GM19397 (cell line): ENCODE measurements at regions not wholly inside any gene's neighbourhood (a gene's known extent, or its start where the extent isn't known, plus 50 kb on each side); places are given as distances from the start of the nearest gene placed in this dataset.
"Not testable (repeated sequence)": the region's sequence is repeated elsewhere in the genome, so short reads cannot be mapped to it uniquely, and the experiment has no call there.

Source experiments
- ATAC-seq: cut with Tn5 transposase; IDR thresholded peaks from one replicate; pipeline ENCODE4 v1.9.1; 2021; ENCODE audit warnings: mild to moderate bottlenecking, moderate library complexity; ENCODE audit not compliant: unreplicated experiment

DNA sequence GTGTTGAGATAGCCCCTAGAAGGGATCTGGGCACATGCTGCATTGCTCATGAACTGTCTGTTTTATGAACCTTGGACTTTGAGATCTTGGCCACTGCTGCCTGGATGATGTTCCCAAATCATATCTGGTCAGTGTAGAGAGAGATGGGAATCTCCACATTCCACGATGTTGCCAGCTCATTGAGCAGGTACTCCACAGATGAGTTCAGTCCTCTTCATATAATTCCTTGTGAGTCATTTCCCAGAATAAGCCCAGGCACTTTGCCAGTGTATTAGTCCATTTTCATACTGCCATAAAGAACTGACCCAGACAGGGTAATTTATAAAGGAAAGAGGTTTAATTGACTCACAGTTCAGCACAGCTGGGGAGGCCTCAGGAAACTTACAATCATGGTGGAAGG is 254.0 kb upstream of the RUNX1 start:
- no peak for ATAC-seq

DNA sequence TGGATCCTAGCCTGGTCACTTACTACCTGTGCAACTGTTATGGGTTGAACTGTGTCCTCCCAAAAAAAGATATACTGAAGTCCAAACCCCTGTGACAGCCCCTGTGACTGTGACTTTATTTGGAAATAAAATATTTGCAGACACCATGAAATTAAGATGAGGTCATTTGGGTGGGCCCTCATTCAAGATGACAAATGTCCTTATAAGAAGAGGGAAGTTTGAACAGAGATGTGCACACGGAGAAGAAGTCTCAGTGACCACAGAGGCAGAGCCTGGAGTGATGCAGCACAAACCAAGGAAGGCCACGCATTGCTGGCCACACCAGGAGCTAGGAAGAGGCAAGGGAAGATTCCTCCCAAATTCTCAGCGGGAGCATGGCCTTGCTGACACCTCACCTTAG is 249.7 kb upstream of the RUNX1 start:
- ATAC-seq, result no peak

DNA sequence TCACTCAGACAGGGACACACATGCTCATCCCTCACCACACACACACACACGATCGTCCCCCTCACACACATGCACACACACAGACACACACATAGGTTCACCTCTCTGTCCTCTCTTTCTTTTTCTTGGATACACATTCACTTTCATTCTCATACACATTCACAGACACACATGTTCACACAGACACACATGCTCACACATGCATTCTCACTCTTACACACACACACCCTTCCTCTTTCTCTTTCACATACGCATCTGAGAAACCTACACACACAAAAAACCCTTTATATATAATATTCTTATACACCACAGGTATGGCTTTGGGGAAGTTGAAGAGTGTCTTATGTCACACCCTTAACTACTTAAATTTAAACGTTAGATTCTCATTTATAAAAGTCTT is 248.6 kb upstream of the RUNX1 start:
- ATAC-seq, result no peak

DNA sequence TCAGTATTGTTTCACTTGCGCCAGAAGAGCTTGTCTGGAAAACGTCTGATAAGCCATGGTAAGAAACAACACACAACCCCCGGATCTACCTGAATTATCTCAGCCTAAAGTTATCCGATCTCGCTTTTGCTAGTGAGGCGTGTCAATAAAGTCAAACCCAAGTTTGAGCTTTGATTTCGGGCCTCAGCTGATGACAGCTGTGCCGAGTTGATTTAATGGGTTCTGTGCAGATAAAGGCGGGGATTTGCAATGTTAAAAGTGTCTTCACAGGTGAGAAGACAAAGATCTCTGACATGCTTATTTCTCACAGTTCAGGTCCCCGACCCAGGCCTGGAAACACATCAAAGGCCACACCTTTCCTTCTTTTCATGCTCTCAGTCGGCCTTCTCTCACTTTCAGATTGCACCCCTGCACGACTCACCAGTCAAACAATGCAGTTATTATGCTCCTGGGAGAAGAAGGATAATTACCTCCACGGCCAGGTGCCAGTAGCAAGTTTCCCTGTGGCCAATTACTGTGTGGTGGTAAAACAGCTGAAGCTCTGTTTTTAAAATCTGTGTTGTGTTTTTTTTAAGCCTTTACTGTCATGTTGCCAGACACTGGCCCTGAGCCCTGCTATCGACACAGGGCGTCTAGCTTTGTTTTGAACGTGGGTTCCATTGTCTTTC is 245.3 kb upstream of the RUNX1 start:
- ATAC-seq, result no peak

DNA sequence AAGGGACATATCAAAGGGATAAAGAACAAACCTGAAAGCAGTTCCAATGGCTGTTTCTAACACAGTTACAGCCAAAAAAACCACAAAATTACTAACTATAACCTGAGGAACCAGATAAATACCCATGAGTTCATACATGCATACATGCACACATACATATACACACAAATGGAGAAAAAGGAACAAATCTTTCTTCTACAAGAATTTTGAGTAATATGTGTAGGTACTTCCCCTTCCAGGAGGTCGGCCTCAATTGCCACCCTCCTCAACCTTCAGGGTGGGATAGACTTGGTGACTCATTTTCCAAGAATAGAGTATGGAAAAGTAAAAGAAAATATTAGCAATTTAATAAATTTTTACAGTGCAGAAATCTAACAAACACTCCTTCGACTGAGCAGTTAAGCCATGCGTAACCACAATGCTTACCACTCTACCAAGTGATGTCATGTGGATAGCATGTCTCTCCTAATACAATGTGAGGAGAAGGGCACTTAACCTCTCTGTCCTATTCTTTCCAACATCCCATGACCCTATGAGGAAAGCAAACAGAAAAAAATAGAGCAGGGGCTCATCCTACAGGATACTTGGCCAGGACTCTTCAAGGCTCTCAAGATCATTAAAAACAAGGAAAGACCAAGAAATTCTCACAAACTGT is 243.0 kb upstream of the RUNX1 start:
- no peak for ATAC-seq

DNA sequence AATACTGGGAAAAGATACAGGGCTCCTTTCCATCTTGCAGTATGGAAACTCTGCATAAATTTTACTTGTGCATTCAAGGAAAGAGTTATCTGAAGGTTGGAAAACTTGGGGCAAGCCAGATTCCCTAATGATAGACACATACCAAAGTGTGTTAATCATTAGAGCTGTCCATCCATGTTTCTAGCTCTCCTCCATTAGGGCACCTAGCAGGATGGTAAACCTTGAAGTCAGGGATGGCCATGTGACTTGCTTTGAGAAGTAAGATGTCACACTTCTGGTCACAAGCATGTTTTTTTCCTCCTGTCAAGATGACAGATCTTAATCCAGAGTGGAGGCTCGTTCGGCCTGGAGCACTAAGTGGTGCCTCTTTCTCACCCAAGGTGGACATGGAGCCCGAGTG is 241.9 kb upstream of the RUNX1 start:
- ATAC-seq, result no peak

DNA sequence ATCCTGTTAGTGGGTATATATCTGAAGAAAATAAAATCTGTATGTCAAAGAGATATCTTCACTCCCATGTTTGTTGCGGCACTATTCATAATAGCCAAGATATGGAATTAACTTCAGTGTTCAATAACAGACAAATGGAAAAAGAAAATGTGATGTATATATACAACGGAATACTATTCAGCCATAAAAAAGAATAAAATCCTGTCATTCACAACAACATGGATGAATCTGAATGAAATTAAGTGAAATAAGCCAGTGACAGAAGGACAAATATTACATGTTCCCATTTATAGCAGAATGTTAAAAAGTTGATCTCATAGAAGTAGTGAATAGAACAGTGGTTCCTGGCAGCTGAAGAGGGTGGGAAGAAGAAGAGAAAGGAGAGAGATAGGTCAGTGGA is 239.1 kb upstream of the RUNX1 start:
- no peak for ATAC-seq

DNA sequence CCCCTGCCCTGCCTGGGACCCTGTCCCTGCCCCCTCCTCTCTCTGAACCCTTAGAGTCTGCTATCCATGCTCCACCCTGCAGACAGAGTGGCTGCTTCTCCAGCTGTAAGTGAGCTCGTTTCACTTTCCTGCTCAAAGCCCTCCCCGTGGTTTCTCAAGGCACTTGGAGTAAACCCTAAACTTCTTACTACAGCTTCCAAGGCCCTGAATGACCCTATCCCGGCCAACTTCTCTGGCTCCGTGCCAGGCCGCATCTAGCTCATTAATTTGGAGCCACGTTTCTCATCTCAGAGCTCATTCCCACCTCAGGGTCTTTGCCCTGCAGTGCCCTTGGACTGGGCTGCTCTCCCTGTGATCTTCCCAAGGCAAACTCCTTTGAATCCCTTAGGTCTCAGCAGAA is 235.1 kb upstream of the RUNX1 start:
- ATAC-seq, result no peak

DNA sequence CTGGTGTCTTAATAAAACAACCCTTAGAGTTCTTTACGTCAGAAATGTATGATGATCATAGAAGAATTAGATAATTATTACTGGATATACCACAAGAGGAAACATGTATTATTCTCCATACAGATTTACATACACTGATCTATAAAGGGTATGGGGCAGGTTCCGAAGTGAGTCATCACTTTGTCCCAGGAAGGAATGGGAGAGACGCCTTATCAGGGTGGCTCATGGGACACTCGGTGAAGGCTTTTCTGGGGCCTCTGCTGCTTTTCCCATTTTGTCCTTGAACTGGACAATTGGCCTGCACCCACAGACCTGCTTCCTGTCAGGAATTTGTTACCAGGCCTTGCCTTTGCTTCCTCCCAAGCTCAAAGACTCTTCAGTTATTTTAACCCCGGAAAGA is 233.8 kb upstream of the RUNX1 start:
- ATAC-seq, result no peak

DNA sequence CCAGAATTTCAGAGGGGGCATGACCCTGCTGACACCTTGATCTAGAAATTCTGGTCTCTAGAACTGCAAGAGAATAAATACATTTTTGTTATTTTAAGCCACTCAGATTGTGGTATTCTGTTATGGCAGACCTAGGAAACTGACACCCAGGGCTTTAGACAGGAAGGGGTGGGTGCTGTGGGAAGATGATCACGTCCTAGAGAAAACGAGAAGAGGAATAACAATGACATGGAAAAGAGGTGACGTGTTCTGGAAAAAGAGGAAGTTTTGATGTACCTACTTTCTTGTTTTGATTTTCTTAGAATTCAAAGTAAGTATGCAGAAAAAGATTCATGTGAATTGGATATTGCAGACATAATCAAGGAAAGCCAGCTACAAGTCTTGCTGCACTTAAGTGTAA is 232.9 kb upstream of the RUNX1 start:
- ATAC-seq, result no peak

DNA sequence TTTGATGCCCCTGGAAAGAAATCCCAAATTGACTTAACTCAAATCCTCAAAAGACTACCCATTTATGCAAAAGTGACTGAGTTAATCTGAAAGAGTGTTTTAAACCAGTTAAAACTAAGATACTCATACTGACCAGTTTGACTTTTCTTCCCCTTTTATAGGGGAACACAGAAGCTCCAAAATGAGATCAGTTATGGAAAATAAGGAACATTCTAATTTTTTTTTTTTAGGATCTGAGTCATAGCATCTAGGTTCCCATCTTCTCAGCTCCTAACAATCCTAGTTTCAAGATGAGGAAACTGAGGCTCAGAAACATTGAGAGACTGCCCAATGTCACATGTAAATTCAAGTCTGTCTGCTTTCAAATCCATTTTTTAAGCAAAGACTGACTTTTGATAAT is 231.1 kb upstream of the RUNX1 start:
- no peak for ATAC-seq

DNA sequence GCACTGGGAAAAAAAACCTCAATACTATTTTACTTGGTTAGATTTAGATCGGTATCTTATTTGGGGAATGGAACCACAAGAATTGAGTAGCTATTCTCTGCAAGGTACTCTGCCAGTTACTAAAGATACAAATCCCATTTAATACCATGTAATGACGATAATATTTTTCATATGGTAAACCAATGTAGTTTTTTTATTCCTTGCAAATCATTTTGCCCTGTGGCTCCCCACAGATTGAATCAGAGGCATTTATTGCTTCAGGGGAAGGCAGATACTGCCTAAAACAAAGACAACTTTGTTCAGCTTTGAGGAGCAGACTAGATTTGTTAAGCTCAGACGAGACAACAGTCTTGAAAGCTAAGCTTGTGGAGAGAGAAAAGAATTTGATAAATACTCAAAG is 226.7 kb upstream of the RUNX1 start:
- no peak for ATAC-seq

DNA sequence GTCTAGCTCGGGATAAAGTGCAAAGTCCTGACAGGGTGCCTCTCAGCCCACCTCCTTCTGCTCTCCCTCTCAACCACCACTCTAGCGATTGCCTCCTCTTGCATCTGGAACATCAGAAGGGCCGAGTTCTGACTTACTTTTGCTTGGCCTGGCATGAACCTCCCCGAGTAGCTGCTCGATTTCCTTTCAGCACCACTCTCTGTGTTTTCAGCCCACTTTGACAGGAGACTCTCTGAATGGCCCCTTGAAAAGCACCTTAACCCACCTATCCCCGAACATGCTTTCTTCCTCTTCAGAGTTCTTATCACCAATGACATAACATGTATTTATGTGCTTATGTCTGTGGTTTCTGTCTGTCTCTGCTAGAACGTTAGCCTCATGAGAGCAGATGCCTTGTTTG is 225.8 kb upstream of the RUNX1 start:
- no peak for ATAC-seq

DNA sequence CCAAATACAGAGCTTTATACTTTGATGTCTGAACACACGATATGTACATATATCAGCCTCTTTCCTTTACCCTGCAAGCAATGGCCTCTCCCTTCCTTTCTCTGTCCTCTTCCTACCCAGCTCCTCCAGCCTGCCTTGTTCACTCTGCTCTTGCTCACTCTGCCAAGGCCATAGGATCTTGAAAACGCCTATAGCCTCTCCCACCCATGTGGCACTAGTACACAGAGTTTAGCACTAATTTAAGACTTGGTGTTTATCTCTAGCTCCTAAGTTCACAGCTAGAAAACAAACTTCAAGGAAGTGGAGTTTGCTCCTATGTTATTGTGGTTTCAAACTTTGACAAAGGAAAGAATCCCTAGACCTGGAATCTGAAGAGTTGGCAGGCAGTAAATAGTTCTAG is 225.0 kb upstream of the RUNX1 start:
- no peak for ATAC-seq

DNA sequence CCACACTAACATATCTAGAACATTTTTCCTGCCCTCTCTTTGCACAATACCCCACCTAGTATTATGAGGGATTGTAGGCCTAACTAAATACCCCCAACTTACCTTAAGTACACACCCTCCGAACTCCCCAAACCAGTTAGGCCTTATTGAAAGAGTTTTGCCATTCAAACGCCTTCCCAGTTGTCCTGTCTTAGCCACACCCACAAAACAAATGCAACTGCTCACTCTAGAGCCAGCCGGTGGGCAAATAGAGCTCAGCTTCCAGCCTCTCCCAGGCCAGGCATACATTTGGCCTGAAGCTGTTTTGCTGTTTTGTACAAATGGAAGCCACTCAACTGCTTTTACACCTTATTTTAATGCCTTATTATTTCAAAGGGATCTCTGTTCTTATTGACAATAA is 224.2 kb upstream of the RUNX1 start:
- ATAC-seq, result no peak

DNA sequence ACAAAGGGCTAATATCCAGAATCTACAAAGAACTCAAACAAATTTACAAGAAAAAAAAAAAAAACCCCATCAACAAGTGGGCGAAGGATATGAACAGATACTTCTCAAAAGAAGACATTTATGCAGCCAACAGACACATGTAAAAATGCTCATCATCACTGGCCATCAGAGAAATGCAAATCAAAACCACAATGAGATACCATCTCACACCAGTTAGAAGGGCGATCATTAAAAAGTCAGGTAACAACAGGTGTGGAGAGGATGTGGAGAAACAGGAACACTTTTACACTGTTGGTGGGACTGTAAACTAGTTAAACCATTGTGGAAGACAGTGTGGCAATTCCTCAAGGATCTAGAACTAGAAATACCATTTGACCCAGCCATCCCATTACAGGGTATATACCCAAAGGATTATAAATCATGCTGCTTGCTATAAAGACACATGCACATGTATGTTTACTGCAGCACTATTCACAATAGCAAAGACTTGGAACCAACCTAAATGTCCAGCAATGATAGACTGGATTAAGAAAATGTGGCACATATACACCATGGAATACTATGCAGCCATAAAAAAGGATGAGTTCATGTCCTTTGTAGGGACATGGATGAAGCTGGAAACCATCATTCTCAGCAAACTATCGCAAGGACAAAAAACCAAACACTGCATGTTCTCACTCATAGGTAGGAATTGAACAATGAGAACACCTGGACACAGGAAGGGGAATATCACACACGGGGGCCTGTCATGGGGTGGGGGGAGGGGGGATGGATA is 222.4 kb upstream of the RUNX1 start:
- not testable (repeated sequence) for ATAC-seq

DNA sequence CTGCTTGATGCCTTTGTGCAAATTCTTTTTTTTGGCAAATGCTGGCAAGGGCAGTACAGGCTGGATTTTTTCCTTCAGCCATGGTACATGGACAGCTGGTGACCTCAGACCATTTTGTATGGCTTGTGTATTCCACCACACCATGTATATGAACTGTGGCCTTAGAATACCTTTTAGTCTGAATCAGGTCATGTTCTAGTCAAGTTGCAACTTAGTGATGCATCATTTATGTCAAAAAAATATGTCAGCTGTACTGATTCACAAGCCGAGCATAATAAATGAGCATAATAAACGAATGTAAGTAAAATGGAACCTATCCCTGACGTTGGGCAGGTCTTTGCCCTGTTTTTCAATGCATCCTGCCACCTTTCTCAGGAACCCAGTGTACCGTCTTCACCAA is 219.7 kb upstream of the RUNX1 start:
- no peak for ATAC-seq

DNA sequence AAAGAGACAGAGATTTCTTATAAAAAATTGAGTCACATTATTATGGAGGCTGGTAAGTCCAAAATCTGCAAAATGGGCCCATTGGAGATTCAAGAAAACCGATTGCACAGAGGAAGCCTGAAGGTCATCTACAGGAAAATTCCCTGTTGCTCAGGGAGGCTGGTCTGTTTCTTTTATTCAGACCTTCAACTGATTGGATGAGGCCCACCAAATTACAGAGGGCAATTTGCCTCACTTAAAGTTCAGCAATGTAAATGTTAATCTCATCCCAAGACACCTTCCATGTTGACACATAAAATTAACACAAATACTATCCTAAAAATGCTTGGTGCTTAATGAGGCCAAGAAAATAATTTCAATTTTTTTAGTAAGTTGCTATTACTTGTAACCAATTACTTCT is 219.2 kb upstream of the RUNX1 start:
- no peak for ATAC-seq

DNA sequence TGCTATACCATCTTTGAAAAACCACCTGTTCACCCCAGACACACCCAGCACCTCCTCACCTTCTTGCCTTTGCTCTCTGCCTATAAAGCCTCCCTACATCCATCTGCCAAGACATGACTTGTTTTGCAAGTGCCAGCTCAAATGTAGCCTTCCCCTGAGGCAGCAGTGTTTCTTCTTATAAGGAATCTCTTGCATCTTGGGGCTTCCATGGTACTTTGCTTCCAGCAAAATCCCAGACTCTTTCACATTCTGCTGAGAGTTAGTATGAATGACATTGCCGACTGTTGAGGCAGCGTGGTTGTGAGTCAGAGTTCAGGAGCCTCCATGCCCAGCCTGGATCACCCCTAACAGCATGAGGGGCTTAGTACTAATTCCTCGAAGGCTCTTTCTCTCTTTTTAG is 217.4 kb upstream of the RUNX1 start:
- ATAC-seq, result no peak

DNA sequence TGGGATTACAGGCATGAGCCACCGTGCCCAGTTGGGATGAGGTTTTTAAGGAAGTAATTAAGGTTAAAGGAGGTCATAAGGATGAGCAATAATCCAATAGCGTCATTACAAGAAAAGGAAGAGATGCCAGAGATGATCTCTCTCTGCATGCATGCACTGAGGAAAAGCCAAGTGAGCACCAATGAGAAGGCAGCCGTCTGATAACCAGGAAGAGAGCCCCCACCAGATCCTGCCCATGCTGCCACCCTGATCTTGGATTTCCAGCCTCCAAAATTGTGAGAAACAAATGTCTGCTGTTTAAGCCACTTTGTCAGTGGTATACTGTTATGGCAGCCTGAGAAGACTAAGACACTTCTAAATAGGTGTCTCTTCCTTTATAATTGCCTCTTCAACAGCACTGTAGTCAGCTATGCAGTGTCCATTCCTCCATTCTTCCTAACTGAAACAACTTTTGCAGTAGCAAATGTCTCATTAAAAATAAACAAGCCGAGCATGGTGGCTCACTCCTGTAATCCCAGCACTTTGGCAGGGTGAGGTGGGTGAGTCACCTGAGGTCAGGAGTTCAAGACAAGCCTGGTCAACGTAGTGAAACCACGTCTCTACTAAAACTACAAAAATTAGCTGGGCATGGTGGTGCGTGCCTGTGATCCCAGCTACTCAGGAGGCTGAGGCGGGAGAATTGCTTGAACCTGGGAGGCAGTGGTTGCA is 216.2 kb upstream of the RUNX1 start:
- ATAC-seq, result no peak

DNA sequence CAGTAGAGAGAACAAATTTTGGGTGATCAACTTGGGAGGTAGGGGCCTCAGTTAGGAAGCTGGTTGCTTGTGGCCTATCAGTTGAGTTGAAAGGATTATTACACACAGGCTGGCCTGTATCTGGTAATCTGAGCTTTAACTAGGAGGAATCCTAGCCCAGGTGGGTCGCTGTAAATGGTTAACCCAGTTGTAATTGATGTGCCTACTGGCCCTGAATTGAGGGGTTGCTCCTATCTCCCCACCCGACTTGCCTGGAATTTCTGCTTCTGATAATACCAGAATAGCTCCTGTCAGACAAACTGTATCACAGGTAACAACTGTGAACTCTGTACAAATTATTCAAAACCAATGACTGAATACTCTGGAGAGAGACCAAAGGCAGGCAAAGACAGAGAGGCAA is 210.4 kb upstream of the RUNX1 start:
- no peak for ATAC-seq

DNA sequence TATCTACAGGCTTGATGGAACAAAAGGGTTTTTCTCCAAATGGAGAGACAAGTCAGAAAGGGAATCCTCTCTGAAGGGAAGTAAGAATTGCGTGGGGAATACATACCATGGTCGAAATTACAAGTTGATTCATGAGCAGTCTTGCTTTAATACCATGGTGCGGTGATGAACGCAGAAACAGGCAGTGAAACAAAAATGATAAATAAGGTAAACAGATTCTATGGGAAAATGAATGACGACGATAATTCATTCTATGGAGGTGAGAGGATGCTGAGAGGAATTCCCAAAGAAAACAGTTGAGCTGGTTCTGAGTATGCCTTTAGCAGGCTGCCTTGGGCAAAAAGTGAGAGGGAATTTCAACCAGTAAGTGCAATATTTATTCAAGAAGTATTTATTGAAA is 209.4 kb upstream of the RUNX1 start:
- ATAC-seq, result no peak
